Esophagus squamous epithelium (tissue), 5 donors: ENCODE measurements at regions not wholly inside any gene's neighbourhood (a gene's known extent, or its start where the extent isn't known, plus 50 kb on each side); places are given as distances from the start of the nearest gene placed in this dataset.

Experiments
- DNase-seq: peaks from one replicate; lab custom pipeline; 2025; lab: John Stamatoyannopoulos, UW
- H3K27ac ChIP-seq, 4 donors: fragments of 200-600 bp; sonication (generic); one replicate each; pipeline ENCODE4 v1.5.1; 2016 to 2019; ENCODE audit warnings: mild to moderate bottlenecking in 1 of 4
- H3K27me3 ChIP-seq, 4 donors: fragments of 200-600 bp; sonication (generic); 1 replicate in 3 of 4; 2 replicates in 1 of 4; pipeline versions ENCODE4 v1.5.1 to v1.6.0; 2017 to 2021; ENCODE audit warnings: antibody characterized with exemption in 1 of 4
- H3K36me3 ChIP-seq, 3 donors: fragments of 200-600 bp; sonication (generic); one replicate each; pipeline ENCODE4 v1.5.1; 2016 to 2019
- H3K4me1 ChIP-seq, 3 donors: fragments of 200-600 bp; sonication (generic); one replicate each; pipeline ENCODE4 v1.5.1; 2017 to 2019
- H3K4me3 ChIP-seq, 4 donors: fragments of 200-600 bp; sonication (generic); 1 replicate in 3 of 4; 2 replicates in 1 of 4; pipeline ENCODE4 v1.5.1; 2016 to 2019; ENCODE audit warnings: mild to moderate bottlenecking in 2 of 4, moderate library complexity in 1 of 4
- H3K9me3 ChIP-seq, 3 donors: fragments of 200-600 bp; sonication (generic); one replicate each; pipeline ENCODE4 v1.5.1; 2016 to 2019
- POLR2A ChIP-seq, 4 donors: fragments of 450-650 bp; IDR thresholded peaks; one replicate each; pipeline ENCODE4 v1.6.1; 2017; ENCODE audit warnings: antibody characterized with exemption in 4 of 4, mild to moderate bottlenecking in 4 of 4, moderate library complexity in 3 of 4
- WGBS, 2 donors: methylation state at CpG; one replicate each; pipeline ENCODE4 v1.1.5; 2018; 5-methylcytosine and 5-hydroxymethylcytosine counted together
- intact Hi-C: fragments of 100-400 bp; cut with DNase I; formaldehyde crosslinking; loops from one replicate; pipeline ENCODE4 v1.15.0; 2022
- TF ChIP-seq, protein P1 (sequence below), 6 experiments: fragments of 450-650 bp in 4 of 6; fragments of 200-600 bp in 2 of 6; sonication (generic) in 2 of 6; IDR thresholded peaks; one replicate each; pipeline ENCODE4 v1.5.1; 2016 to 2019; ENCODE audit warnings: antibody characterized with exemption in 6 of 6, mild to moderate bottlenecking in 4 of 6, moderate library complexity in 4 of 6
- donor health status: DM: yes; HTN: yes; CAD: no.

DNA sequence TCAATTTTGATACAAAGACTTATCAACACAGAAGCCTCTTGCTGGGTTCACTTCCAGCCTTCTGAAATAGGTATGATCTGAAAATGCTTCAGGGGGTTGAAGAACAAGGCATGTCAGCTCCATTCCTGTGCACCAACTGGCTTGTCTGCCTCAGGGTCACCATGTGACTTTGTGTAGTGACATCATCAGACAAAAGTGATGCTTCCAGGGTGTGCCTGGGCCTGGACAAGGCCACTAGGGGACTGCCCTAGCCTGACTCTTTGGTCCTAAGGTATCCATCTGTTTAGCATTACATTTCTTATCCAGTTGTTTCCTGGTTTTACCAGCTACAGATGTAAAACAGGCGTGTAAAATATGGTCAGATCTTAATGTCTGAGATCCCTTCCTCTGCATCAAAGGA, 155.6 kb downstream of the CAND1 start:
- intact Hi-C loops: no loop called here
- 82 to 100% methylated on average over 1 of the region's 1 CpG for WGBS, 2 donors
- no peaks in the 10 kb centered on the region for H3K9me3 ChIP-seq

DNA sequence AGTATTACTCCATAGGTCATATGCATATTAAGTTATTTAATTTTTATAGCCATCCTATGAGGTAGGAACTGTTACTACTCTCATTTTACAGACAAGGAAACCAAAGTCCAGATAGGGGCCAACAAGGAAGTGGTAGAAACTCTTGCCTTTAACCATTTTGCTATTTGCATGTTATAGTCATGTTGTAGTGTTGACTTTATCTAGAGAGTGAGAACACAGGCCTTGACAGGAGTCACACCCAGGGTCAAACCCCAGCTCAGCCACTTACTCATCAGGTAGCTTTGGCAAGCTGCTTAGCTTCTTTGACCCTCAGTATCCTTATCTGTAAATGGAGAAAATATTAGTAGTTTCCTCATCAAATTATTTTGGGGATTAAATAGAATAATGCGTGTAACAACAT, 156.2 kb downstream of the CAND1 start:
- DNase-seq: no peak
- 80 to 87% methylated on average over 1 of the region's 1 CpG for WGBS, 2 donors
- Histone ChIP-seq H3K9me3 (no peaks in the 10 kb centered on the region), H3K4me1 (peaks cover 0 to 9% (median 0%) of the 10 kb centered on the region in 3 donors), H3K36me3 (no peaks in the 10 kb centered on the region), H3K27ac (no peak overlapping the region), H3K27me3 (peaks cover 0 to 5% (median 0%) of the 10 kb centered on the region in 4 donors), H3K4me3 (no peak overlapping the region)
- intact Hi-C loops: no loop called here
- no peak for TF ChIP-seq POLR2A (IDR thresholded peaks at IDR 0.05)
- TF ChIP-seq, protein P1, sequence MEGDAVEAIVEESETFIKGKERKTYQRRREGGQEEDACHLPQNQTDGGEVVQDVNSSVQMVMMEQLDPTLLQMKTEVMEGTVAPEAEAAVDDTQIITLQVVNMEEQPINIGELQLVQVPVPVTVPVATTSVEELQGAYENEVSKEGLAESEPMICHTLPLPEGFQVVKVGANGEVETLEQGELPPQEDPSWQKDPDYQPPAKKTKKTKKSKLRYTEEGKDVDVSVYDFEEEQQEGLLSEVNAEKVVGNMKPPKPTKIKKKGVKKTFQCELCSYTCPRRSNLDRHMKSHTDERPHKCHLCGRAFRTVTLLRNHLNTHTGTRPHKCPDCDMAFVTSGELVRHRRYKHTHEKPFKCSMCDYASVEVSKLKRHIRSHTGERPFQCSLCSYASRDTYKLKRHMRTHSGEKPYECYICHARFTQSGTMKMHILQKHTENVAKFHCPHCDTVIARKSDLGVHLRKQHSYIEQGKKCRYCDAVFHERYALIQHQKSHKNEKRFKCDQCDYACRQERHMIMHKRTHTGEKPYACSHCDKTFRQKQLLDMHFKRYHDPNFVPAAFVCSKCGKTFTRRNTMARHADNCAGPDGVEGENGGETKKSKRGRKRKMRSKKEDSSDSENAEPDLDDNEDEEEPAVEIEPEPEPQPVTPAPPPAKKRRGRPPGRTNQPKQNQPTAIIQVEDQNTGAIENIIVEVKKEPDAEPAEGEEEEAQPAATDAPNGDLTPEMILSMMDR (IDR thresholded peaks at IDR 0.05): no peak

More for the DNA sequence above, 155.6 kb downstream of the CAND1 start:
- Histone ChIP-seq H3K36me3 (no peaks in the 10 kb centered on the region), H3K27me3 (peaks cover 0 to 5% (median 0%) of the 10 kb centered on the region in 4 donors), H3K4me1 (peaks cover 0 to 9% (median 0%) of the 10 kb centered on the region in 3 donors), H3K27ac (no peak overlapping the region), H3K4me3 (no peak overlapping the region)
- DNase-seq: no peak
- TF ChIP-seq, protein P1 (IDR thresholded peaks at IDR 0.05): peak in 1 of 6 experiments; percentile 14
- no peak for TF ChIP-seq POLR2A (IDR thresholded peaks at IDR 0.05)

DNA sequence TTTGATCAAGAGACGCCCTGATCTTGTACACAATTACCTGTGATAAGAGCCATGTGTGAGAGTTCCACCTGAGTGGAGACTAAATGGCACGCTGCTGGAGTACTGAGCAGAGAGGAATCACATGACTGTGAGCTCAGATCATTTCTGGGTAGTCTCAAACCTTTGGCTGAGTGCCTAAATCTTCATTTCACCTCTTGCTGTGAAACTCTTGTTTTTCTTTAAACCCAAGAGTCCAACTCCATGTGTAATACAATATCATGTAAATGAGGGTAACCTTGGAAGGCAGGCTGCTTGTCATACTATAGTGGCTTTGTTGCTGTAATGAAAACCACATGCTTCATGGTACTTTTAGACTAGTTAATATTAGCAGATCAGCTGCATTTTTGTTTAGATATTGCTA, 156.9 kb downstream of the CAND1 start:
- Histone ChIP-seq H3K9me3 (no peaks in the 10 kb centered on the region), H3K27ac (no peak overlapping the region), H3K4me1 (peaks cover 0 to 9% (median 0%) of the 10 kb centered on the region in 3 donors), H3K27me3 (peaks cover 0 to 5% (median 0%) of the 10 kb centered on the region in 4 donors), H3K36me3 (no peaks in the 10 kb centered on the region), H3K4me3 (no peak overlapping the region)
- intact Hi-C loops: no loop called here
- no peak for DNase-seq
- WGBS, 2 donors: 85 to 93% methylated on average over 2 of the region's 2 CpGs
- TF ChIP-seq, protein P1 (IDR thresholded peaks at IDR 0.05): no peak
- no peak for TF ChIP-seq POLR2A (IDR thresholded peaks at IDR 0.05)

DNA sequence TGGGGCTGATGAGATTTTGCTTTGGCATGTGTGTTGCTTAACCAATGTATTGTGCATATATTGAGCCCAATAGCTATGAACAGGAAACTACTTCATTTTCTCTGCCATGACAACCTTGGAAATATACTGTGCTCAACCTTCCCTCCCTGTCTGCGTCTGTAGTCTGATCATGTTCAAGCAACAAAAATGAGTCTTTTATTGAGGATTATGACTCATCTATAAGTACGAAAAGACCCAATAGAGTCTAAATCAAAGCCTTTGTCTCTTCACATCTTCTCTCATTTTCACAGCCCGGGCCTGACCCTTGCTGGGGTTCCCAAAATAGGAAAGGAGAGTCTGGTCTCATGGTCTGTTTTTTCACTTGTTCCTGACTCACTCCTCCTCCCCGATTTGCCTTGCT, 158.2 kb downstream of the CAND1 start:
- H3K27me3 ChIP-seq: peaks cover 0 to 5% (median 0%) of the 10 kb centered on the region in 4 donors
- intact Hi-C loops: no loop called here
- DNase-seq: no peak
- no peak overlapping the region for H3K4me3 ChIP-seq
- peaks cover 0 to 9% (median 0%) of the 10 kb centered on the region in 3 donors for H3K4me1 ChIP-seq
- H3K36me3 ChIP-seq: no peaks in the 10 kb centered on the region
- no peak overlapping the region for H3K27ac ChIP-seq
- WGBS, 2 donors: 54 to 60% methylated on average over 4 of the region's 4 CpGs
- TF ChIP-seq, protein P1 (IDR thresholded peaks at IDR 0.05): no peak
- TF ChIP-seq POLR2A (IDR thresholded peaks at IDR 0.05): no peak
- no peaks in the 10 kb centered on the region for H3K9me3 ChIP-seq

DNA sequence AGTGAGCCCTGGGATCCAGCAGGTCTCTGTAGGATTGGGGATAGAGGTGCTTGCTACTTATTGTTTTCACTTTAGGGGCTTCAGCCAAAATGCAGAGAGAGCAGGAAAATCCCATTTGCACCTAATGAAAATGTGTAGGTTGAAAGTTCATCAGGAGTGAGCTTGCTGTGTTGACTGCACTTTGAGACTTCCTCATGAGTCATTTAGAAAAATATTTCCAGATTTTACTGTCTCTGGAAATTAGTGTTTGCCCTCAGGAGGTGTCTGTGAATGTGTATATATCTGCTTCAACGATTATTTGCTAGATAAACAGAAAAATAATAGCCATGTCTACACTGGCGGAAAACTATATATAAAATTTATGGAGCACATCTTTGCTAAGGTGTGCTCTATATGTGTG, 159.3 kb downstream of the CAND1 start:
- H3K27me3 ChIP-seq: peaks cover 0 to 5% (median 0%) of the 10 kb centered on the region in 4 donors
- no peaks in the 10 kb centered on the region for H3K36me3 ChIP-seq
- H3K4me1 ChIP-seq: peaks cover 0 to 9% (median 0%) of the 10 kb centered on the region in 3 donors
- WGBS, 2 donors: 63 to 69% methylated on average over 2 of the region's 2 CpGs
- no peaks in the 10 kb centered on the region for H3K9me3 ChIP-seq
- no peak for DNase-seq
- H3K4me3 ChIP-seq: no peak overlapping the region
- no peak overlapping the region for H3K27ac ChIP-seq
- no peak for TF ChIP-seq POLR2A (IDR thresholded peaks at IDR 0.05)
- TF ChIP-seq, protein P1 (IDR thresholded peaks at IDR 0.05): no peak
- intact Hi-C loops: no loop called here
